ENCODE measurements at regions not wholly inside any gene's neighbourhood (a gene's known extent, or its start where the extent isn't known, plus 50 kb on each side); places are given as distances from the start of the nearest gene placed in this dataset.
"Not testable (repeated sequence)": the region's sequence is repeated elsewhere in the genome, so short reads cannot be mapped to it uniquely, and the experiment has no call there.

- not testable (repeated sequence) for TF ChIP-seq CTCF (IDR thresholded peaks at IDR 0.05; ENCODE audit: low read depth, low read length, missing input control); TAF1 (conservative IDR thresholded peaks at IDR 0.05); MAX (IDR thresholded peaks at IDR 0.05); ATF3 (IDR thresholded peaks at IDR 0.05); RAD21 (IDR thresholded peaks at IDR 0.05); JUND (IDR thresholded peaks at IDR 0.05); REST (IDR thresholded peaks at IDR 0.05); ZBTB33 (IDR thresholded peaks at IDR 0.05); FOXA1 (IDR thresholded peaks at IDR 0.05); SP1 (IDR thresholded peaks at IDR 0.05); YY1 (IDR thresholded peaks at IDR 0.05); GABPA (IDR thresholded peaks at IDR 0.05 in 1 of 2, conservative IDR thresholded peaks at IDR 0.05 in 1 of 2)
Measured at GRCh38 chr2:131829456-131830241, 302.0 kb downstream of the CCDC74A start.

Measured in liver (tissue), 3 donors.